ENCODE measurements at regions not wholly inside any gene's neighbourhood (a gene's known extent, or its start where the extent isn't known, plus 50 kb on each side); places are given as distances from the start of the nearest gene placed in this dataset.

GRCh38 chr14:106666341-106666740 is 1140.0 kb downstream of the TMEM121 start:
- no peak for TF ChIP-seq NFIC (IDR thresholded peaks at IDR 0.05)
- no peak for TF ChIP-seq YY1 (IDR thresholded peaks at IDR 0.05; ENCODE audit: low read depth)
- no peak for TF ChIP-seq RAD21 (IDR thresholded peaks at IDR 0.05; ENCODE audit: low read depth)
- TF ChIP-seq CREB1 (IDR thresholded peaks at IDR 0.05; ENCODE audit: low read depth): no peak
- no peak for TF ChIP-seq ZBTB7A (IDR thresholded peaks at IDR 0.05; ENCODE audit: low read depth)
- no peak for TF ChIP-seq CEBPB (IDR thresholded peaks at IDR 0.05)
- no peak for TF ChIP-seq USF1 (IDR thresholded peaks at IDR 0.05)
- TF ChIP-seq EGR1 (IDR thresholded peaks at IDR 0.05): no peak
- no peak for TF ChIP-seq REST (IDR thresholded peaks at IDR 0.05; ENCODE audit: low read depth)
- no peak for TF ChIP-seq TEAD4 (IDR thresholded peaks at IDR 0.05)
- TF ChIP-seq TCF12 (IDR thresholded peaks at IDR 0.05; ENCODE audit: low read depth): no peak
- no peak for TF ChIP-seq EP300 (IDR thresholded peaks at IDR 0.05; ENCODE audit: borderline replicate concordance)
- no peak for TF ChIP-seq TAF1 (IDR thresholded peaks at IDR 0.05; ENCODE audit: low read depth)
- TF ChIP-seq FOXM1 (IDR thresholded peaks at IDR 0.05; ENCODE audit: borderline replicate concordance, low read depth): no peak
- TF ChIP-seq MAX (IDR thresholded peaks at IDR 0.05): no peak

- TF ChIP-seq CREB1 (IDR thresholded peaks at IDR 0.05; ENCODE audit: low read depth): no peak
- no peak for TF ChIP-seq EP300 (IDR thresholded peaks at IDR 0.05; ENCODE audit: borderline replicate concordance)
- no peak for TF ChIP-seq TEAD4 (IDR thresholded peaks at IDR 0.05)
- no peak for TF ChIP-seq CEBPB (IDR thresholded peaks at IDR 0.05)
- TF ChIP-seq FOXM1 (IDR thresholded peaks at IDR 0.05; ENCODE audit: borderline replicate concordance, low read depth): no peak
- no peak for TF ChIP-seq TAF1 (IDR thresholded peaks at IDR 0.05; ENCODE audit: low read depth)
- no peak for TF ChIP-seq NFIC (IDR thresholded peaks at IDR 0.05)
- TF ChIP-seq TCF12 (IDR thresholded peaks at IDR 0.05; ENCODE audit: low read depth): no peak
- no peak for TF ChIP-seq REST (IDR thresholded peaks at IDR 0.05; ENCODE audit: low read depth)
- TF ChIP-seq USF1 (IDR thresholded peaks at IDR 0.05): no peak
- no peak for TF ChIP-seq YY1 (IDR thresholded peaks at IDR 0.05; ENCODE audit: low read depth)
- TF ChIP-seq MAX (IDR thresholded peaks at IDR 0.05): no peak
- no peak for TF ChIP-seq EGR1 (IDR thresholded peaks at IDR 0.05)
- TF ChIP-seq ZBTB7A (IDR thresholded peaks at IDR 0.05; ENCODE audit: low read depth): no peak
- TF ChIP-seq RAD21 (IDR thresholded peaks at IDR 0.05; ENCODE audit: low read depth): no peak
Measured at GRCh38 chr14:106670011-106670410, 1143.6 kb downstream of the TMEM121 start.

GRCh38 chr14:106679776-106680175 is 1153.4 kb downstream of the TMEM121 start:
- TF ChIP-seq TCF12 (IDR thresholded peaks at IDR 0.05; ENCODE audit: low read depth): no peak
- no peak for TF ChIP-seq REST (IDR thresholded peaks at IDR 0.05; ENCODE audit: low read depth)
- no peak for TF ChIP-seq NFIC (IDR thresholded peaks at IDR 0.05)
- no peak for TF ChIP-seq FOXM1 (IDR thresholded peaks at IDR 0.05; ENCODE audit: borderline replicate concordance, low read depth)

- no peak for TF ChIP-seq EGR1 (IDR thresholded peaks at IDR 0.05)
- TF ChIP-seq REST (IDR thresholded peaks at IDR 0.05; ENCODE audit: low read depth): no peak
- no peak for TF ChIP-seq RAD21 (IDR thresholded peaks at IDR 0.05; ENCODE audit: low read depth)
- no peak for TF ChIP-seq YY1 (IDR thresholded peaks at IDR 0.05; ENCODE audit: low read depth)
- TF ChIP-seq TAF1 (IDR thresholded peaks at IDR 0.05; ENCODE audit: low read depth): no peak
- no peak for TF ChIP-seq TCF12 (IDR thresholded peaks at IDR 0.05; ENCODE audit: low read depth)
- no peak for TF ChIP-seq ZBTB7A (IDR thresholded peaks at IDR 0.05; ENCODE audit: low read depth)
- no peak for TF ChIP-seq CREB1 (IDR thresholded peaks at IDR 0.05; ENCODE audit: low read depth)
- no peak for TF ChIP-seq FOXM1 (IDR thresholded peaks at IDR 0.05; ENCODE audit: borderline replicate concordance, low read depth)
- TF ChIP-seq TEAD4 (IDR thresholded peaks at IDR 0.05): no peak
- TF ChIP-seq NFIC (IDR thresholded peaks at IDR 0.05): no peak
- no peak for TF ChIP-seq EP300 (IDR thresholded peaks at IDR 0.05; ENCODE audit: borderline replicate concordance)
- TF ChIP-seq USF1 (IDR thresholded peaks at IDR 0.05): no peak
- no peak for TF ChIP-seq CEBPB (IDR thresholded peaks at IDR 0.05)
Measured at GRCh38 chr14:106681161-106681560, 1154.8 kb downstream of the TMEM121 start.
